Kidney (tissue), 13 donors: ENCODE measurements at regions not wholly inside any gene's neighbourhood (a gene's known extent, or its start where the extent isn't known, plus 50 kb on each side); places are given as distances from the start of the nearest gene placed in this dataset.

Source experiments
- DNase-seq, 5 donors: peaks; one replicate each; pipeline ENCODE4 v3.0.0-alpha.2; 2013 to 2020
- FAIRE-seq: peaks from 2 replicates; lab custom pipeline; 2012; peaks lifted over from hg19 to GRCh38; lab: Jason Lieb, UNC
- H3K27ac ChIP-seq, 2 donors: one replicate each; pipeline ENCODE4 v1.7.0; 2013; ENCODE audit warnings: low read depth in 2 of 2, low read length in 2 of 2, inconsistent platforms in 1 of 2
- H3K27me3 ChIP-seq: one replicate; pipeline ENCODE4 v1.7.1; 2013; ENCODE audit warnings: low read length, inconsistent platforms; ENCODE audit not compliant: control insufficient read depth, insufficient read depth
- H3K36me3 ChIP-seq, 3 donors: one replicate each; pipeline versions ENCODE4 v1.7.0 to v1.7.1; 2013; ENCODE audit warnings: low read length in 3 of 3, control low read depth in 1 of 3, inconsistent platforms in 1 of 3; ENCODE audit not compliant: insufficient read depth in 3 of 3, control insufficient read depth in 2 of 3
- H3K4me1 ChIP-seq, 3 donors: one replicate each; pipeline versions ENCODE4 v1.7.0 to v1.7.1; 2013; ENCODE audit warnings: low read length in 3 of 3, inconsistent platforms in 1 of 3, low read depth in 1 of 3; ENCODE audit not compliant: control insufficient read depth in 2 of 3, insufficient read depth in 2 of 3
- H3K4me3 ChIP-seq, 3 donors: one replicate each; pipeline versions ENCODE4 v1.7.0 to v1.8.1; 2013; ENCODE audit warnings: low read length in 3 of 3, control low read depth in 1 of 3, inconsistent platforms in 1 of 3
- H3K9ac ChIP-seq, 3 donors: one replicate each; pipeline versions ENCODE4 v1.7.0 to v1.7.1; 2013; ENCODE audit warnings: low read length in 3 of 3, control low read depth in 1 of 3, inconsistent platforms in 1 of 3
- H3K9me3 ChIP-seq, 3 donors: one replicate each; pipeline versions ENCODE4 v1.7.0 to v1.7.1; 2013; ENCODE audit warnings: low read length in 3 of 3, control low read depth in 1 of 3, inconsistent platforms in 1 of 3; ENCODE audit not compliant: control insufficient read depth in 2 of 3, insufficient read depth in 1 of 3
- intact Hi-C: fragments of 100-400 bp; cut with DNase I; formaldehyde crosslinking; loops from one replicate; pipeline ENCODE4 v1.11.1; 2022
- TF ChIP-seq, protein P1 (sequence below): IDR thresholded peaks from 3 replicates; pipeline ENCODE4 v1.5.1; 2012; ENCODE audit warnings: mild to moderate bottlenecking, moderate library complexity, borderline replicate concordance; ENCODE audit not compliant: insufficient read depth; ENCODE audit errors: extremely low read depth
- donor health status: control.
- donor health status: control.
- donor health status: control.
- donor health status: control.
- donor health status: control.
- donor health status: DM: yes; HTN: yes; CAD: no.
- donor health status: Normal renal cell carcinoma (clear cell type).

GRCh38 chr4:163012816-163013215 is 153.9 kb downstream of the NAF1 start:
- intact Hi-C loops: no loop called here
- TF ChIP-seq, protein P1, sequence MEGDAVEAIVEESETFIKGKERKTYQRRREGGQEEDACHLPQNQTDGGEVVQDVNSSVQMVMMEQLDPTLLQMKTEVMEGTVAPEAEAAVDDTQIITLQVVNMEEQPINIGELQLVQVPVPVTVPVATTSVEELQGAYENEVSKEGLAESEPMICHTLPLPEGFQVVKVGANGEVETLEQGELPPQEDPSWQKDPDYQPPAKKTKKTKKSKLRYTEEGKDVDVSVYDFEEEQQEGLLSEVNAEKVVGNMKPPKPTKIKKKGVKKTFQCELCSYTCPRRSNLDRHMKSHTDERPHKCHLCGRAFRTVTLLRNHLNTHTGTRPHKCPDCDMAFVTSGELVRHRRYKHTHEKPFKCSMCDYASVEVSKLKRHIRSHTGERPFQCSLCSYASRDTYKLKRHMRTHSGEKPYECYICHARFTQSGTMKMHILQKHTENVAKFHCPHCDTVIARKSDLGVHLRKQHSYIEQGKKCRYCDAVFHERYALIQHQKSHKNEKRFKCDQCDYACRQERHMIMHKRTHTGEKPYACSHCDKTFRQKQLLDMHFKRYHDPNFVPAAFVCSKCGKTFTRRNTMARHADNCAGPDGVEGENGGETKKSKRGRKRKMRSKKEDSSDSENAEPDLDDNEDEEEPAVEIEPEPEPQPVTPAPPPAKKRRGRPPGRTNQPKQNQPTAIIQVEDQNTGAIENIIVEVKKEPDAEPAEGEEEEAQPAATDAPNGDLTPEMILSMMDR: no peak
- Histone ChIP-seq H3K4me1 (no peaks in the 10 kb centered on the region), H3K27me3 (no peaks in the 10 kb centered on the region), H3K27ac (no peak overlapping the region), H3K9me3 (no peaks in the 10 kb centered on the region), H3K4me3 (no peak overlapping the region), H3K36me3 (no peaks in the 10 kb centered on the region), H3K9ac (no peak overlapping the region)
- FAIRE-seq: no peak
- no peak for DNase-seq

GRCh38 chr4:163003979-163004378 is 162.7 kb downstream of the NAF1 start:
- H3K27me3 ChIP-seq: no peaks in the 10 kb centered on the region
- H3K4me1 ChIP-seq: no peaks in the 10 kb centered on the region
- H3K36me3 ChIP-seq: no peaks in the 10 kb centered on the region
- intact Hi-C loops: no loop called here
- H3K27ac ChIP-seq: no peak overlapping the region
- no peak overlapping the region for H3K9ac ChIP-seq
- no peak for DNase-seq
- H3K9me3 ChIP-seq: peaks cover 0 to 2% (median 0%) of the 10 kb centered on the region in 3 donors
- no peak overlapping the region for H3K4me3 ChIP-seq
- no peak for FAIRE-seq
- TF ChIP-seq, protein P1: no peak

DNA sequence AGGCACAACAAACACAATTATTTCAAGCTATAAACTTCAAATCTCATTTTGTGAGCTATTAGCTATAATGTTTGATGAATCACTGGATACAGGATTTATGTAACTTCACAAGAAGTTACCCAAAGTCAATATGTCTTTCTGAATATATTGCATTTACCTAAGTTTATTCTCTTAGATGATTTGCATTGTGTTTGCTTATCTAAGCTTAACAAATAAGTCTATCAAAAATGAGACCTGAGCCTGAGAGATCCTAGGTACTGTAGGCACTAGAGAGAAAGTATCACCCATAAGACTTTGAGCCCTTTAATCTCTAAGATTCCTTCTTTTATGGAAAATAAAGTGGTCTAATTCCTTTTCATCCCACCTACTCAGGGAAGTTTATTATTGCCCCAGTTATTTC is 178.2 kb downstream of the NAF1 start:
- DNase-seq: no peak
- H3K9ac ChIP-seq: no peak overlapping the region
- no peaks in the 10 kb centered on the region for H3K9me3 ChIP-seq
- H3K36me3 ChIP-seq: no peaks in the 10 kb centered on the region
- no peak for FAIRE-seq
- TF ChIP-seq, protein P1: no peak
- H3K4me3 ChIP-seq: no peak overlapping the region
- no peaks in the 10 kb centered on the region for H3K4me1 ChIP-seq
- H3K27ac ChIP-seq: no peak overlapping the region
- intact Hi-C loops: no loop called here
- H3K27me3 ChIP-seq: no peaks in the 10 kb centered on the region

- FAIRE-seq (no peak), DNase-seq (peak in 1 of 5 donors; percentile 57)
- H3K9me3 ChIP-seq: no peaks in the 10 kb centered on the region
- H3K4me1 ChIP-seq: no peaks in the 10 kb centered on the region
- H3K36me3 ChIP-seq: no peaks in the 10 kb centered on the region
- no peak overlapping the region for H3K27ac ChIP-seq
- H3K9ac ChIP-seq: no peak overlapping the region
- TF ChIP-seq, protein P1: no peak
- no peaks in the 10 kb centered on the region for H3K27me3 ChIP-seq
- H3K4me3 ChIP-seq: no peak overlapping the region
- intact Hi-C loops: no loop called here
Observed at GRCh38 chr4:162985131-162985530, 181.6 kb downstream of the NAF1 start.
